Keratinocyte (primary cell): ENCODE measurements at regions not wholly inside any gene's neighbourhood (a gene's known extent, or its start where the extent isn't known, plus 50 kb on each side); places are given as distances from the start of the nearest gene placed in this dataset.

ENCODE experiments used
- EZH2 ChIP-seq: IDR thresholded peaks from one replicate; pipeline ENCODE4 v1.6.1; 2012; ENCODE audit warnings: inconsistent platforms, mild to moderate bottlenecking, low read length, moderate library complexity
- TF ChIP-seq, protein P1 (sequence below), 3 experiments: IDR thresholded peaks in 1 of 3; conservative IDR thresholded peaks in 1 of 3; optimal IDR thresholded peaks in 1 of 3; 2 replicates in 2 of 3; 3 replicates in 1 of 3; pipeline versions ENCODE3 to v1.5.1; 2011; ENCODE audit warnings: low read length in 3 of 3, mild to moderate bottlenecking in 3 of 3, moderate library complexity in 2 of 3, control low read depth in 1 of 3, inconsistent platforms in 1 of 3; ENCODE audit not compliant: insufficient read depth in 2 of 3; ENCODE audit errors: extremely low read depth in 1 of 3

DNA sequence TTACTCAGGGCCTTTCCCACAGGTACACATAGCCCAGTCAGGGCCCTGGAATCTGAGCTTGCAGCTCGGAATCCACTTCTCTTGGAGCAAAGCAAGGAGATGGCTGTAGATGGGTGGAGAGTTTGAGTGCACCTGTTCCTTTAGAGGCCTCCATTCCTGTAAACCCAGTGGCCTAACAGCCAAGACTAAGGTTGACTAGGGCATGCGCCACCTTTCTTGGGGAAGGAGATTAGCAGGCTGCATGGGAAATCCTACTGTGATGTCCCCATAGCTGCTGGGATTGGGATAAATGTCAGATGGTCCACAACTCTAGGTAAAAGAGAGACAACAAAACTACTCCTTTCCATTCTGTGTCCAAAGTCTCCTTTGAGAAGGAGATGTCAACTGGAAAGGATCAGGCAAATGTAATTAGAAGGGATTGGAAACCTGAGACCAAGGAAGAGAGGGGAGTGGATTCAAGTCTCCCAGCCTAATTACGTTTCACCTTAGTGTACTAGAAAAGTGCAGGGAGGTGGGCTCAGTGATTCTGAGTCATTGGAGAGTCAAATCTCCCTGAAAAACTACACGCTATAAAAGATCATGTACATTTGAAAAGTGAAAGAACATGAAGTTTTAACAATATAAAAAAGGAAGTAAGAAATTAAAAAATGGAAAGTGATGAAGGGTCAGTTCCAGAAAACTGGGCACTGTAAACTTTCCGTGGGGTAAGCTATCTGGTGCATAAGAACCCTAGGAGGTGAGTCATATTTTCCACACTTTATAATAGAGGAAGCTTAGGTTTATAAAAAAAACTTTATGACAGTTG lies 104.2 kb downstream of the SEC61B start:
- TF ChIP-seq, protein P1, sequence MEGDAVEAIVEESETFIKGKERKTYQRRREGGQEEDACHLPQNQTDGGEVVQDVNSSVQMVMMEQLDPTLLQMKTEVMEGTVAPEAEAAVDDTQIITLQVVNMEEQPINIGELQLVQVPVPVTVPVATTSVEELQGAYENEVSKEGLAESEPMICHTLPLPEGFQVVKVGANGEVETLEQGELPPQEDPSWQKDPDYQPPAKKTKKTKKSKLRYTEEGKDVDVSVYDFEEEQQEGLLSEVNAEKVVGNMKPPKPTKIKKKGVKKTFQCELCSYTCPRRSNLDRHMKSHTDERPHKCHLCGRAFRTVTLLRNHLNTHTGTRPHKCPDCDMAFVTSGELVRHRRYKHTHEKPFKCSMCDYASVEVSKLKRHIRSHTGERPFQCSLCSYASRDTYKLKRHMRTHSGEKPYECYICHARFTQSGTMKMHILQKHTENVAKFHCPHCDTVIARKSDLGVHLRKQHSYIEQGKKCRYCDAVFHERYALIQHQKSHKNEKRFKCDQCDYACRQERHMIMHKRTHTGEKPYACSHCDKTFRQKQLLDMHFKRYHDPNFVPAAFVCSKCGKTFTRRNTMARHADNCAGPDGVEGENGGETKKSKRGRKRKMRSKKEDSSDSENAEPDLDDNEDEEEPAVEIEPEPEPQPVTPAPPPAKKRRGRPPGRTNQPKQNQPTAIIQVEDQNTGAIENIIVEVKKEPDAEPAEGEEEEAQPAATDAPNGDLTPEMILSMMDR (optimal IDR thresholded peaks at IDR 0.05 in 1 of 3, IDR thresholded peaks at IDR 0.05 in 1 of 3, conservative IDR thresholded peaks at IDR 0.05 in 1 of 3; ENCODE audit: extremely low read depth in 1 of 3, insufficient read depth in 2 of 3, low read length in 3 of 3) = no peak
- TF ChIP-seq EZH2 = no peak
